ENCODE measurements at regions not wholly inside any gene's neighbourhood (a gene's known extent, or its start where the extent isn't known, plus 50 kb on each side); places are given as distances from the start of the nearest gene placed in this dataset.

DNA sequence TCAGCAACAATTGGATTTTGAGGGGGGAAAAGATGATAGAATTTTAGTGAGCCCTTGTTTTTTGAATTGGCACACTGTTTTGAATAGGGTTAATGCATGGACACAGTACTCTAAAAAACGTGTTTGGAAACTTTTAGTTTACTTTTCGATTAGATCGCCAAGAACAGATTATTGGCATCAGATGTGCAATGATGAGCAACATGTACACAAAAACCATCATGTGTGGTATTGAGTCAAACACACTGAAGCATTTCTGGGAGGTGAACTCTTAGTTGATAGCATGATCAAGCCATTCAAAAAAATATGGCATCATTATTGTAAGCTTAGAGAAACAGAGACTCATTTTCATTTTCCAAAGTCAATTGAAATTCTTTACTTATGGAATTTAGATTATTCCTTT lies 329.2 kb downstream of the ADAMTS20 start:
- no peaks in the 10 kb centered on the region for H3K36me3 ChIP-seq (ENCODE audit: low read depth)
- H3K9me3 ChIP-seq (ENCODE audit: severe bottlenecking): no peaks in the 10 kb centered on the region
- ATAC-seq (ENCODE audit: low read depth) (no peak), DNase-seq (ENCODE audit: low spot score) (no peak)
- no peak for TF ChIP-seq CTCF (IDR thresholded peaks at IDR 0.05; ENCODE audit: poor library complexity, severe bottlenecking)
- no peak overlapping the region for H3K4me3 ChIP-seq (ENCODE audit: severe bottlenecking)
- no peak overlapping the region for H3K27ac ChIP-seq (ENCODE audit: poor library complexity, severe bottlenecking)
- no peaks in the 10 kb centered on the region for H3K4me1 ChIP-seq (ENCODE audit: insufficient read depth, poor library complexity, severe bottlenecking)
- H3K27me3 ChIP-seq (ENCODE audit: insufficient read depth, poor library complexity, severe bottlenecking): no peaks in the 10 kb centered on the region

- Histone ChIP-seq H3K4me1 (ENCODE audit: insufficient read depth, poor library complexity, severe bottlenecking) (no peaks in the 10 kb centered on the region), H3K27ac (ENCODE audit: poor library complexity, severe bottlenecking) (no peak overlapping the region), H3K9me3 (ENCODE audit: severe bottlenecking) (no peaks in the 10 kb centered on the region), H3K4me3 (ENCODE audit: severe bottlenecking) (no peak overlapping the region), H3K27me3 (ENCODE audit: insufficient read depth, poor library complexity, severe bottlenecking) (no peaks in the 10 kb centered on the region), H3K36me3 (ENCODE audit: low read depth) (no peaks in the 10 kb centered on the region)
- no peak for DNase-seq (ENCODE audit: low spot score)
- TF ChIP-seq CTCF (IDR thresholded peaks at IDR 0.05; ENCODE audit: poor library complexity, severe bottlenecking): no peak
- no peak for ATAC-seq (ENCODE audit: low read depth)
These were observed 330.8 kb downstream of the ADAMTS20 start for GRCh38 chr12:43221216-43221615.

DNA sequence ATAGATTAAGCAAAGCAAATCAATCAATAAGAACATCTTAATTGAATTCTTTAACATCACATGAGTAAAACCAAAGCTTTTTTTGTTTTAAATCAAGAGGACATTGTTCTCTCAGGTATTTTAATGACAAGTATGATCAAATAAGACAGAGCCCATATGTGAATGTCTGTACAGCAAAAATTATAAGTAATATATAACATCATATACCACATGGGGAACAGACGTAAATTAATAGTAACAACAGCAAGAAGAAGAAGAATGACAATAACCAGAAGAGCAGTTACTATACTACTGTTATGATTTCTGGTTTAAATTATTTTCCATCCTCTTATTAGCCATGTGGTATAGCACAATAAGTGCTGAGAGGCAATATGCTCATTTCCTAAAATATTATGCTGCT lies 335.5 kb downstream of the ADAMTS20 start:
- no peaks in the 10 kb centered on the region for H3K36me3 ChIP-seq (ENCODE audit: low read depth)
- DNase-seq (ENCODE audit: low spot score): no peak
- TF ChIP-seq CTCF (IDR thresholded peaks at IDR 0.05; ENCODE audit: poor library complexity, severe bottlenecking): no peak
- no peak overlapping the region for H3K27ac ChIP-seq (ENCODE audit: poor library complexity, severe bottlenecking)
- no peaks in the 10 kb centered on the region for H3K27me3 ChIP-seq (ENCODE audit: insufficient read depth, poor library complexity, severe bottlenecking)
- H3K9me3 ChIP-seq (ENCODE audit: severe bottlenecking): no peaks in the 10 kb centered on the region
- H3K4me1 ChIP-seq (ENCODE audit: insufficient read depth, poor library complexity, severe bottlenecking): no peaks in the 10 kb centered on the region
- no peak for ATAC-seq (ENCODE audit: low read depth)
- no peak overlapping the region for H3K4me3 ChIP-seq (ENCODE audit: severe bottlenecking)

DNA sequence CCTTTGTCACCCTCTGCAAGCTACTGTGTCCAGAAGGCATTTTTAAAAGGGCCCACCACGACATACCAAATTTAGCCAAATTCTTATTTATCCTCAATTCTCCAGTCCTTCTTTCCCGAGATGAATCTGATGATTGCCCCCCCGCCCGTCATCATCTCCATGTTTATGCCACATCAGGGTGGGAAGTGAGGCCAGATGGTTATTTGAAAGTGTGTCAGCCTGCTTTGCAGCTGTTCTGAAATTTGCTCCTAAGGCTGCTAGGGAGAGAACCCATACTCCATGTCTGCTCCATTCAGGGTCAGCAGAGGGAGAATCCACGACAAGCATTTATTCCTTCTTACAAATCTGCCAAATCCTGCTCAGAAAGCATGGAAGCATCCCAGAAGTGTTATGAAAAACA lies 337.8 kb downstream of the ADAMTS20 start:
- no peak overlapping the region for H3K27ac ChIP-seq (ENCODE audit: poor library complexity, severe bottlenecking)
- no peaks in the 10 kb centered on the region for H3K27me3 ChIP-seq (ENCODE audit: insufficient read depth, poor library complexity, severe bottlenecking)
- no peak for TF ChIP-seq CTCF (IDR thresholded peaks at IDR 0.05; ENCODE audit: poor library complexity, severe bottlenecking)
- DNase-seq (ENCODE audit: low spot score) (no peak), ATAC-seq (ENCODE audit: low read depth) (no peak)
- no peaks in the 10 kb centered on the region for H3K9me3 ChIP-seq (ENCODE audit: severe bottlenecking)
- no peaks in the 10 kb centered on the region for H3K36me3 ChIP-seq (ENCODE audit: low read depth)
- H3K4me1 ChIP-seq (ENCODE audit: insufficient read depth, poor library complexity, severe bottlenecking): no peaks in the 10 kb centered on the region
- no peak overlapping the region for H3K4me3 ChIP-seq (ENCODE audit: severe bottlenecking)

DNA sequence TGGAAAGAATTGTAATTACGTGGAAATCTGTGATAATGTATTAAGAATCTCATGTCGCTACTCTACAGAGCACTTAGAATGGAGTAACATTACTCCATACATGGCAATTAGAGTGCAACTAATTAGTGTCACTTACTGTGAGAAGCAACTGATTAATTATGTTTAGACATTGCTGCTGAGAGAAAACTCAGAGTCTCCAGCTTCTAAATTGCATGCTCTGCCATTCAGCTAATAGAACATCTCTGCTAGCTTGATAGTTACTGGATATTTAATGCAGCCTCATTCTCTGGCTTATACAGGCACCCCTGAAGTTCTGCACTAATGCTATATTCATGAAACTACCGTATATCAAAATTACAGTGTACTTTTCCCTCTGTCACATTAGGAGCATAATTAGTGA lies 338.4 kb downstream of the ADAMTS20 start:
- Histone ChIP-seq H3K4me1 (ENCODE audit: insufficient read depth, poor library complexity, severe bottlenecking) (no peaks in the 10 kb centered on the region), H3K9me3 (ENCODE audit: severe bottlenecking) (no peaks in the 10 kb centered on the region), H3K4me3 (ENCODE audit: severe bottlenecking) (no peak overlapping the region), H3K36me3 (ENCODE audit: low read depth) (no peaks in the 10 kb centered on the region), H3K27ac (ENCODE audit: poor library complexity, severe bottlenecking) (no peak overlapping the region), H3K27me3 (ENCODE audit: insufficient read depth, poor library complexity, severe bottlenecking) (no peaks in the 10 kb centered on the region)
- no peak for TF ChIP-seq CTCF (IDR thresholded peaks at IDR 0.05; ENCODE audit: poor library complexity, severe bottlenecking)
- ATAC-seq (ENCODE audit: low read depth) (no peak), DNase-seq (ENCODE audit: low spot score) (no peak)
